Epithelial cell of proximal tubule (primary cell): ENCODE measurements at regions not wholly inside any gene's neighbourhood (a gene's known extent, or its start where the extent isn't known, plus 50 kb on each side); places are given as distances from the start of the nearest gene placed in this dataset.

ENCODE experiments used
- DNase-seq: peaks from one replicate; pipeline ENCODE4 v3.0.0-alpha.2; 2011; ENCODE audit warnings: low read depth
- H3K4me3 ChIP-seq: 2 replicates; pipeline ENCODE4 v1.5.1; 2011; ENCODE audit warnings: low read depth, mild to moderate bottlenecking, low read length
- TF ChIP-seq, protein P1 (sequence below): conservative IDR thresholded peaks from 2 replicates; pipeline ENCODE4 v1.5.1; 2012; ENCODE audit warnings: low read depth, mild to moderate bottlenecking, low read length

DNA sequence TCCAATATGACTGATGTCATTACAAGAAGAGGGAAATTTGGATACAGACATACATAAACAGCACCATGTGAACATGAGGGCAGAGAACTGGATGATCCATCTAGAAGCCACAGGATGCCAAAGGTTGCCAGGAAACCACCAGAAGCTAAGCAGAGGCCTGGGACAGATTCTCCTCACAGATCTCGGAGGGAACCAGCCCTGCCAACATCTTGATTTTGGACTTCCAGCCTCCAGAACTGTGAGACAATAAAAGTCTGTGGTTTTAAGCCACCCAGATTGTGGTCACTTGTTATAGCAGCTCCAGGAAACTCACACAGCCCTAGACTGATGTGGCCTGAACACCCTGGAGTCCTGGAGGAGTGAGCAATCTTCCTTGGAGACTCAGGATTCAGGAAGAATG, 351.6 kb downstream of the EIPR1 start:
- TF ChIP-seq, protein P1, sequence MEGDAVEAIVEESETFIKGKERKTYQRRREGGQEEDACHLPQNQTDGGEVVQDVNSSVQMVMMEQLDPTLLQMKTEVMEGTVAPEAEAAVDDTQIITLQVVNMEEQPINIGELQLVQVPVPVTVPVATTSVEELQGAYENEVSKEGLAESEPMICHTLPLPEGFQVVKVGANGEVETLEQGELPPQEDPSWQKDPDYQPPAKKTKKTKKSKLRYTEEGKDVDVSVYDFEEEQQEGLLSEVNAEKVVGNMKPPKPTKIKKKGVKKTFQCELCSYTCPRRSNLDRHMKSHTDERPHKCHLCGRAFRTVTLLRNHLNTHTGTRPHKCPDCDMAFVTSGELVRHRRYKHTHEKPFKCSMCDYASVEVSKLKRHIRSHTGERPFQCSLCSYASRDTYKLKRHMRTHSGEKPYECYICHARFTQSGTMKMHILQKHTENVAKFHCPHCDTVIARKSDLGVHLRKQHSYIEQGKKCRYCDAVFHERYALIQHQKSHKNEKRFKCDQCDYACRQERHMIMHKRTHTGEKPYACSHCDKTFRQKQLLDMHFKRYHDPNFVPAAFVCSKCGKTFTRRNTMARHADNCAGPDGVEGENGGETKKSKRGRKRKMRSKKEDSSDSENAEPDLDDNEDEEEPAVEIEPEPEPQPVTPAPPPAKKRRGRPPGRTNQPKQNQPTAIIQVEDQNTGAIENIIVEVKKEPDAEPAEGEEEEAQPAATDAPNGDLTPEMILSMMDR, result no peak
- no peak for DNase-seq

DNA sequence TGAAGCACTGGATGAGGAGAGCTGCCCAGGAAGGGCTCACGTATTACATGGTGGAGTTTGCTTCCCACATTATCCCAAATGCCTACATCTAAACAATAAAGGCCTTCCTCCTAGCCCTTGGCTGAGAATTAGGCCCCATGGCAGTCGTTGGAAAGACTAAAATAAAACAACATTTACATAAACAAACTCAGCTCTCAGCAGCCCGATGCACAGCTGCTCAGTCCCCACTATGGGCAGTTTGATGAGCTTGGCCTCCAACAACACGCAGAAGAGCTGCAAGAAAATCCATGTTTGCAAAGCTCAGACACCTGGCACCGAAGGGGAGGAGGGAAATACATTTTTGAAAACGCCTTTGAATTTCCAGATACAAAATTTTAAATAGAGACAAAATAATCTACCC, 352.4 kb downstream of the EIPR1 start:
- no peak for DNase-seq
- TF ChIP-seq, protein P1, result no peak

More for the DNA sequence above, 351.6 kb downstream of the EIPR1 start:
- H3K4me3 ChIP-seq, result no peak overlapping the region

DNA sequence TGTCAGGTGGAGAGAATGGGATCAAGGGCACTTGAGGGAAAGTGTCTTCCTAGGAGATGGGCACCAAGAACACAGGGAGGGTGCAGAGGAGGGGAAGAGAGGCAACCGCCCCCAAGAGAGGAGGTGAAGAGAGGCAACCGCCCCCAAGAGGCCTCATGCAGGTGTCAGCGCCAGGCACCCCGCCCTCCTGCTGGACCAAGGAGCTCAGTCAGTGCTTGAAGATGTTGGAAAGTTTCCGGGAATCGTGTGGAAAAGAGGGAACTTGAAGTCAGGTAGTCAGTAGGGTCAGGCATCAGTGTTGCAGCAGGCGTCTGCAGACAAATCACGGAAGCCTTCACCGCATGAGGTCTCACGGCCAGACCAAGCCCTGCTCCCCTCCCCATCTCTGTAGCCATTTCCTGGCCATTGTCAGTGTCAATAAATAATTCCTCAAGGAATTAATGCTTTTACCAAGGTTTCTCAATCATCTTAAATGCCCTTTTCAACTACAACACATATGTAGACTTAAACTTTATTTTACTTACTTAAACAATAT, 353.1 kb downstream of the EIPR1 start:
- TF ChIP-seq, protein P1, result no peak
- DNase-seq, result no peak
- H3K4me3 ChIP-seq, result no peak overlapping the region

More for the DNA sequence above, 352.4 kb downstream of the EIPR1 start:
- H3K4me3 ChIP-seq, result no peak overlapping the region

DNA sequence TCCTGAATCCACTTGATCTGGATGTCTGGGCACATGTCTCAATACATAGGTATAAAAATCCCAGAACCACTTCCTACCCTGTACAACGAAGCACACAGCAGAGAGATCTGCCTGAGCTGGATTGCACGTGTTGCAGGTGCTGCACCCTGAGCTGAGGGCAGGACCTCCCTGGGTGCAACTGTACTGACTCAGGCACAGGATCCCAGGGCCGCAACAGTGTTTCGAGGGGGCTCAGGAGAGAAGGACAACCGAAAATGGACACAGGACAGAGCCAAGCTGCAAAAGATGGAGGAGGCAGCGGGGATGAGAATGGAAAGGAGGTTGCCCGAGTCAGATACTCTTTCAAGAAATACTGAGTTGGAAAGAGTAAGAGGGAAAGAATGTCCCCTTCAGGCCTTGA, 354.1 kb downstream of the EIPR1 start:
- TF ChIP-seq, protein P1, result no peak
- no peak overlapping the region for H3K4me3 ChIP-seq
- DNase-seq, result no peak

DNA sequence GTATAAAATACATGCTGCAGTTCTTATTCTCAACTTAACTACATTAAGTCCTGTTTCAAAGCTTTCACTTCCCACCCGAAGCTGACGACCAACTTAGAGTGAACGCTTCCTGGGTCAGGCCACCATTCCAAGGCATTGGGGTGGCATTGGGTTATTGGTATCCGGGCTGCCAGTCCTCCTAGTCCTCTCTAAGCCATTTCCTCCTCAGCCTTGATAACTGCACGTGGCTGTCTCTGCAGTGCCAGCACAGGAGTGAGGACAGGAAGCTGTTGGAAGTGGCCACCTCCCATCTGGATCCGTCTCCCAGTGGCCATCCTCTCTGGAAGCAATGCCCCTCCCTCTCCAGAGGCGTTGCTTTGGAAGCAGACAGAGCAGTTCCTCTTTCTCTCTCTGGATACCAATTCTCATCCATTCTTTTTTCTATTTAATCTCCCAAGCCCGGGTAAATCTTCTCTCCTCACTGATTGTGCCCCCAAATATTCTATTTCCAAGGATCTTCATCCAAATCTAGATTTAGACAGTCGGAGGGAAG, 354.7 kb downstream of the EIPR1 start:
- TF ChIP-seq, protein P1, result no peak
- no peak for DNase-seq
- H3K4me3 ChIP-seq, result no peak overlapping the region

DNA sequence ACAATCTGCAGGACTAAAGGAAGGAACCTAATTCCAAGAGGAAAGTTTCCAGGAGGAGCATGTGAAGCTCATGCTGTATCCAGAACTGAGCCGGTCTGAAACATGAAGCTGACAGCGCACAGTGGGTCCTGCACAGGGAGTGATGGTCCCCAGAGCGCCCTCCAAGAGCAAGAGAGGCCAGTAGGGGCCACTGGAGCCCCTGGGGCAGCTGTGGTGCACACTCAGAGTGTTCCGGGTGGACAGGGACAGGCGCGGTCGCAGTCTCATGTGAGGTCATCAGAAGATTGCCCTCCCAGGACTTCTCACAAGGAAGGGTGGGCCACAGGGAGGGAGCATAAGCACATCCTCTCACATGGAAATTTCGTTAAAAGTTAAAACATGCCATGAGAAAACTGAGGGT, 355.9 kb downstream of the EIPR1 start:
- TF ChIP-seq, protein P1, result no peak
- DNase-seq, result no peak
- no peak overlapping the region for H3K4me3 ChIP-seq

DNA sequence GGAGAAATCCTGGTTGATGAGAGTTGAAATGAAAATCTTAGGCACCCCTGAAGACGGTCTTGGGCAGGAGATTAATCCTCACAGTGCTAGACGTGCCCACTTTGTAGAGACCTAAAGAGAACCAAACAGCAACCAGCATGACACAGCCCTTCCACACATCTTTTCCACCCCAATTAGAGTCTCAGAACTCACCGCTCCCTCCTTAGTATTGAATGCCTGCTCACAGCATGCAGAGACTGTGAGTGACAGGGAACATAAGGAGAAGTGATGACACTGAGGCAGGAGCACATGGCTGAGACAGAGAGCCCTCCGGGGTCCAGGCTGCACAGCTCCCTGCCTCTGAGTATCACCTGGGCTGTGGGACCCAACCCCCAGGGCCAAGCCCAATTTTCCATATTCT, 367.6 kb downstream of the EIPR1 start:
- TF ChIP-seq, protein P1, result no peak
- DNase-seq, result no peak
- no peak overlapping the region for H3K4me3 ChIP-seq
